OCI-M2 (cell line): ENCODE measurements at regions not wholly inside any gene's neighbourhood (a gene's known extent, or its start where the extent isn't known, plus 50 kb on each side); places are given as distances from the start of the nearest gene placed in this dataset.
A peak's percentile ranks its signal among the peaks of the same experiment; 100 is the strongest.

Source experiments
- DNase-seq: peaks from one replicate; lab custom pipeline; 2025; ENCODE audit not compliant: unreplicated experiment; lab: John Stamatoyannopoulos, UW

DNA sequence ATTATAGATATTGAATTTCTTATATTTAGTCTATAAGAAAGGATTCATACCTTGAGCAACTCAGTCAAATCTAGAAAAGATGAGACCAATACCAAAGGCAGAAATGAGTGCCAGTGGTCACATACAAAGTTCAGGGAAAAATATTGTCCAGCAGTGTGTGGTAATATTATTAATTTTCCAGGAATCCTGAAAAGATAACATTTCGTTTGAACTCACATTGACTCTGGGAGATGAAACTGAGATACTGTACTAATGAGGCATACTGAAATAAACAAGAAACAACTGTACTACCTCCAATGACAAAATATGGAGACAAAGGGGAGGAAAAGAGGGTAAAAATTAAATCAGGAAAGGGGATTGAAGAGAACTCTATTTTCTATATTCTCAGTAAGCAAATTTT is 212.4 kb downstream of the TRAM1L1 start:
- no peak for DNase-seq

DNA sequence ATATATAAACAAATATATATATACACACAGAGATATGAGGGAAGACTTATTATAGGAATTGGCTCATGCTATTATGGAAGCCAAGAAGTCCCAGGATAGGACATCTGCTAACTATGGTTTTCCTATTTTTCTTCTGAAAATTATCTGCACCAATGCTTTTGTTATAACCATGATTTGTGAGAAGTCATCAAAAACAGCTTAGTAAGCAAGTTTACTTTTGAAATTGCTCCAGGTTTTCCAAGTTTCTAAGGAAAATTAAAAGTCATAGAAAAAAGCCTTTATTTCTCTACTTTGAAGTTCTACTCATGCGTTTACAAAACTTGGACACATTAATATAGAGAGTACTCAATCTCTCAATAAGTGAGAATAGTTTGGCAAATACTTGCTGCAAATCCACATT is 213.1 kb downstream of the TRAM1L1 start:
- DNase-seq, result no peak

DNA sequence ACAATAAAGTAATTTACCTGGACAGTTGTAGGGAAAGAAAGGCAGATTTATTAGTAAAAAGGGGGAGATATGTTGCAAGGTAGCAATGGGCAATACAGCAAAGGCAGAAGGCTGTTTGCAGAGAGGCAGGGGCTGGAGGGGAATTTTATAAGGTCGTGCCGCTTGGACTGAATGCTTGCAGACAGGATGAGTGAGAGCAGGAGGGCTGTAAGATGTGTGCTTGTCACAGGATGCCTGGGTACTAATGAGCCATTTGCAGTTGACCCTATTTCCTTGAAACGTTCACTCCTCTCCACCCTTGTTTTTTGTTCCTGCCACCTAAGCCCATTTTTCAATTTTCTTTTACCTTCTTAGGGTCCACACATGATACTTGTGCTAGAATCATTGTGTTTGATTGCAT is 214.7 kb downstream of the TRAM1L1 start:
- DNase-seq, result no peak

DNA sequence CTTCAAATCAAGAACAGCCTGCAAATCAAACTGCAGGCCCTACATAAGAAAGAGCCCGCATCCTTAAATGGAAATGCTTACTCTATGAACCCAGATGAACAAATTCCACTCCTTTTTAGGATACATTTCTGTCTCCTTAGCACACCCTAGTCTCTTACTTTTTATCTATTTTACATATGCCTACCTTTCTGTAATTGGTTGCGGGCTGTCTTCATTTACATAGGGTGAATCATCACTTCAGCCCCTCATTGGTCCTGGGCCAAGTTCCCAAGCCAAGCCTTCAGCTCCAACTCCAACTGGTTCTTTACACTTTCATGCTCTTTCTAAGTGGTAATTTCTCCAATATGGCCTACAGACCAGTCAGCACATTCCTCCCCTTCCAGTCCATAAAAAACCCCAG is 219.3 kb downstream of the TRAM1L1 start:
- DNase-seq, result no peak

DNA sequence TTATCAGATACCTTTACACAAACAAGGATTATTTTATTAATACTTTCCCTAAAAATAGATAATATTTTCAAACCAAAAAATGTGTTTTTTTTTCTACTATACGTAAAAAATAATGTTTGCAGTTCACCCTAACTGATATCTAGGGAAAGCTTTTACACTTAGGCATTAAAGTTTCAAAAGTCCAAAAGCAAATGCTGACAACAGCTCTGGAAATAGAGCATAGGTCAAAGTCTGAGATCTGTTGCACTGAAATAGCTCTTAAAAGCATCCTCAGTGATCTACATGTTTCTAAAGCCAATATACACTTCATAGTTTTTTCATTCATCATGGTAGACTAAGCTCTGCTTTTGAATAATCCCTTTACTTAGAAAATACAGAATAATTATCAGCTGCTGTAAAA is 222.8 kb downstream of the TRAM1L1 start:
- DNase-seq, result no peak

DNA sequence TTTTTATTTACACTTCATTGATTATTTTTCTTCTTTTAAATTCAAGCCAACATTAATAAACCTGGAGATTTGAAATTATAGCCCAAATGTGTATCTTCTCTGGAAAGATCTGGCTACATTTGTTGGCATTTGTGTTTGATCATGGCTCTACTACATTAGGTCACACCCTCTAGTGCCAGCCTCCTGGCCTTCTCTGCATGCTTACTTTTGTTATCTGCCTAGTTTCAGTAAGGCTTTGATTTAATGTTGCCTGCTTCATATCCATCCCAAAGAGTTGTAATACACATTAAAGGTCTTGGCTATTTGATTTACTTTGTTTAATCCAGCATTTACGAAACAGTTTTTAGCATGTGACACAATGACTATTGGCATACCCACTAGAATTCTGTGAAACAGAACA is 224.5 kb downstream of the TRAM1L1 start:
- DNase-seq, result no peak

DNA sequence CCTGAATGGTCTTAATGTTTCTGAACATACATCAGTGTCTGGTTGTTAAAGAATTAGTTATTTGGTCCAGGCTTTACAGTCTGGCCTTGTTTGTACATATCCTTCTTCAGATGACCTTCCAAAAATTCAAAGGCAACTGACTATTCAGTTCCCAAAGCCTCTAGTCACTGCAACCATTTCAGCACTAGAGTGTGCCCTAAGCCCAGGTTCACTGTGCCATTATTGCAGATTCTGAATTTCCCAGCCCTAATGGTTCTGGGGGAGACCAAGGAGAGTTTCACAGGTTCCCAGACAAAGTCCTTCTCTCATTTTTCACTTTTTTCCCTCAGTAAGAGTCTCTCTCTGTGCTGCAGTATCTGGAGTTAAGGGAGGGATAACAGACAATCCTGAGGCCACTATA is 235.8 kb downstream of the TRAM1L1 start:
- DNase-seq, result no peak

DNA sequence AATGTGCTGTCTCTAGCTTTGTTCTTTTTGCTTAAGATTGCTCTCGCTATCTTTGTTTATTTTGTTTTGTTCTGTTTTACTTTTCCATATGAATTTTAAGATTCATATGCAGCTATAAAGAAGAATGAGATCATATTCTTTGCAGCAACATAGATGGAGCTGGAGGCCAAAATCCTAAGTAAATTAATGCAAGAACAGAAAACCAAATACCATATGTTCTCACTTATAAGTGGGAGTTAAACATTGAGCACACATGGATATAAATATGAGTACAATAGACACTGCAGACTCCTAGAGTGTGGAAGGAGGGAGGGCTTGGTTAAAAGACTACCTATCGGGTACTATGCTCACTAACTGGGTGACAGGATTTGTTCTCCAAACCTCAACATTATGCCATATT is 237.8 kb downstream of the TRAM1L1 start:
- no peak for DNase-seq

DNA sequence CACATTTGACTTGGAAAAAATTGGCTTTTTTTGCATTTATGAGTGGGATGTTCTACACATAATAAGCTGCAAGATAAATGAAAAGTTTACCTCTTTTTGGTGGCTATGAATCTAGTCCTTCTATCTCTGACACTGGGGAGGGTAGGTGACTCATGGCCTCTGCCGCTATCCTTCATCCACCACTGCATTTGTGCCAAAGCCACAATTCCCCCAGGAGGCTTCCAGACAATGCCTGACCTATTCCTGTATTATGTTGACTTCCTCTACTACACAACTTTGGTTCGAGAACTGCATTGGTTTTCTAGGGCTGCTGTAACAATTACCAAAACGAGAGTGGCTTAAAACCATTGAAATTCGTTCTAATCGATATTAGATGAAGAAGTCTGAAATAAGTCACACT is 245.6 kb downstream of the TRAM1L1 start:
- DNase-seq, result no peak

DNA sequence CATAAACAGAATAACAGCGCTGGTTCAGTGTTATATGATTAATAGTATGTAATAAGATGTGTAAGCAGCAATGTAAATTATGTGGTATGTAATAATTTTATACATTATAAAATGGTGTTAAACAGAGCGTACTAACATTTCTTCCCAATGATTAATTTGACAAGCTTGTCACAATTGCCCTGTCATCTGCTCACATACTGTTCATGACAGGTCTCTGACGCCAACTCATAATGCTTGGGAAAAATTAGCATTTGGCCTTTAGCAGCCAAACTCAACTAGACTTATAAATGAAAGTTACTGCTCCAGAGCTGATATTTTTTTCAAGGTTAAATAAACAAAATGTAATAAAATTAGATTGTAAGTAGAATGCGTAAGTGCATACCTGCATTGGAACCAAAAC is 246.8 kb downstream of the TRAM1L1 start:
- no peak for DNase-seq

DNA sequence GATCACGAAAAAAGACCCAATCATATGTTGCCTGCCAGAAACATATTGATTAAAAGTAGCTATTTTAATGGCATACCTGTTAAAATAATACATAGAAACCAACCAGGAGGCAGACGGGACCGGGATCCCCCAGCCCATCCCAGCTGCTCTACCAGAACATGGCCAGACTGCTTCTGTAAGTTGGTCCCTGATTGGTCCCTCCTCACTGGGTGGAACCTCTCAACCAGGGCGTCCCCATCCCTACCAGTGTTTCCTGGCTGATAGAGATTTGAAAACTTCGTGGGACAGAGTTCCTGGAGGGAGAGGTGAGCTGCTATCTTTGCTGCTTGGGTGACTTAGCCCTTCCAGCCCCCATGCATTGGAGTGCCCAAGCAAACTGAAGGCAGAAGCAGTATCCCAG is 256.2 kb downstream of the TRAM1L1 start:
- DNase-seq, result no peak

DNA sequence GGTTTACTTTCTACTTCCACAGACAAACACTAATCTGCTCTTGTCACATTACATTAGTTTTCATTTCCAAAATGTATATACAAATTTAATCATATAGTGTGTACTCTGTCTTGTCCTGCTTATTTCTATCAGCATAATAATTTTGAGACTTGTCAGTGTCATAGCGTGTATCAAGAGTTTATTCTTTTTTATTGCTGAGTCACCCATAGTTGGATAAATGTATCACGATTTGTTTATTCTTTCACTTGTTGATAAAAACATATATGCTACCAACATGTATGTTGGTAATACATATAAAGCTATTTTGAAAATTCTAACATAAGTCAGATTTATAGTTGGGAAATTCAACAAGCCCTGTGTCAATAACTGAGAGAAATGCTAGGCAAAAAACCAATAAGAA is 261.2 kb downstream of the TRAM1L1 start:
- DNase-seq, result no peak

DNA sequence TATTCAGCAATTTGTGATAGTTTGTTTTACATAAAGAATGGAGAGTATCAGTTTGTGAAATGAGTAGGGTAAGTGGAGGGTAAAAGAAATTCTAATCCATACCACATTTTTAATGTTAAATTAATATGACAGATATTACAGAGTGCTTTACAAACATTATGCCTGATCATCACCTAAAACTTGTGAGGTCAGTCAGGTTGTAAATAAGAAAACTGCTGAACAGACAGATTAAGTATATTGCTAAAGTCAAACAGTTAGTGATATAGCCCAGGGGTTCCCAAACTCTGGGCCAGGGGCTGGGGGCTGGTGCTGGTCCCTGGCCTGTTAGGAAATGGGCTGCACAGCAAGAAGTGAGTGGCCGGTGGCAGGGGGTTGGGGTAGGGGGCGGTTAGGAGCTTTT is 273.6 kb downstream of the TRAM1L1 start:
- no peak for DNase-seq

DNA sequence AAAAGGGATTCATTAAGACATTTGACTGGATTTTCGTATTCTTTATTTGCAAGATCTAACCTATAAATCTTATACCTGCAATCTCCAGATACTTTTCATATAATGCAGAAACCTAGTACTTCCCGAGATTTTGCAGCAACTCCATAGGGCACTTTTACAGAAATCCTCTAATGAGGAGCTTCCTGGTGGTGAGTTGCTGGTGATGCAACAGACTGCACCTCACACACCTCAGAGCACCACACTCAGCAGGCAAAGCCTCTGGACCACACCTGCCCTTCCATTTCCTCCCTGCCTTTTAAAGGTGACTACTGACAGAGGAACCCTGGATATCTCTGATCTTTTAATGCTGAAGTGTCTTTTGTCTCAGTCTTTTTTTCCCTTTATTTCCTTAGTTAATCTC is 289.4 kb downstream of the TRAM1L1 start:
- DNase-seq, result no peak

DNA sequence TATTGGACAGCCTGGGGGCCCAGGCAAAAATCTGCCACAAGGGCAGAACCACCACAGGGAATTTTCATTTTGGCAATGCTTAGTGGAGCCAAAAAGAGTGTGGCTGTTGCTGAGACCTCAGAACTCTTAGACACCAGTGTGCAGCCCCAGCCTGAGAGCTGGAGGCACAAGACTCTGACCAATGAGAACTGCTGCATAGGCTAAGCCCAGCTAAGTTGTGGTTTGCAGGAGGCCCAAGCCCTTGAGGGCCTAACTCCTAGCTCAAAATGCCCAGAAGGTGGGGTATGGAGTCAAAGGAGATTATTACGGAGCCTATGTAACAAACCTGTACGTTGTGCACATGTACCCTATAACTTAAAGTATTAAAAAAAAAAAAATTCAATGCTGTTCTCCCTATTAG is 296.7 kb downstream of the TRAM1L1 start:
- no peak for DNase-seq

DNA sequence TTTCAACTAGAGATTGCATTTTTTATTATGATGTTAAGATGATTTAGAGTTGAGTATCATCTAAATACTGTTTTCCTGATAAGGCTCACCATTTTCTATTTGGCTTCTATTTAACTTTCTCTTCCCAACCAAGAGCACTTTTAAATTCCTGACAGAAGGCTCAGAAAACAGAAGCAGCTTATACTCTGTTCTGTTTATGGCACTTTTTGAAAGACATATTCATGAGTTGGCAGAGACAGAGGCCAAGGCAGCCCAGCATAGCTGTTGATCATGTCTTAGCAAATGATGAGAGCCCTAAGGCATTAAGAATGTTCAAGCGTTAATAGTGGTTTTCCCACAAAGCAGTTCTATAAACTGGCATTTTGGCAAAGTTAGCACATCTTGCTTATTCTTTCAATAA is 330.3 kb downstream of the TRAM1L1 start:
- no peak for DNase-seq

DNA sequence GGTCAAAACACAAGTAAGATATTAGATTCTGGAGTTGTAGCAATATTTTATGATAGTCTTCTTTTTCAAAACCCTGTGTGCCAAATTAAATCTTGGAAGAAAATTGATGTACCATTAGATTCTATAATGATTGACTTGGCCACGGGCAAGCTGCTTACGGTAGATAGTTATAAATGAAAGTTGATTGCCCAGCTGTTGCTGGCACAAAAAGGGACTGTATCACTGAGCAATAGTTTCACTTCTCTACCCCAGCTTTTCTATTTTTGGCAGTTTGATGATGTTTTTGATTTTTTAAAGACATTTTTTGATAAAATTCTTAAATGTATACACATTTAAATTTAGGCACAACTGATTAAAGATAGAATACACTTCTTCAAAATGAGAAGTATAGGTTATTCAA is 333.3 kb downstream of the TRAM1L1 start:
- no peak for DNase-seq

DNA sequence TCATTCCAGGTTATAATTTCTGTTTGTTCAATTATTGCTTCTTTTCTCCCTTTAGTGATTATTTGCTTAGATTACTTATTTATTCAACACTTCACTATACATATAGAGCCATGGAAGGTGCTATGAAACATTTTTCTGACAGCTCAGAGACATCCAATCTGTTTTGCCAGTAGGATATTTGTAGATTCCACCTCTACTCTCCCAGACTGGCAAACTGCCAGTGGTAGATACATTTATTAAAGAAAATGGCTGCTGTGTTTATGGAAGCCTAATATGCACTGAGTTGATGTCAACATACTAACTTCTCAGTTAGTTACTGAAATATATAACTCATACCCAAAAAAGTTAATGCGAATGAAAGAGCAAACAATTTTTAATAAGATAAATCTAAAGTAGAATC is 348.6 kb downstream of the TRAM1L1 start:
- DNase-seq, result no peak

DNA sequence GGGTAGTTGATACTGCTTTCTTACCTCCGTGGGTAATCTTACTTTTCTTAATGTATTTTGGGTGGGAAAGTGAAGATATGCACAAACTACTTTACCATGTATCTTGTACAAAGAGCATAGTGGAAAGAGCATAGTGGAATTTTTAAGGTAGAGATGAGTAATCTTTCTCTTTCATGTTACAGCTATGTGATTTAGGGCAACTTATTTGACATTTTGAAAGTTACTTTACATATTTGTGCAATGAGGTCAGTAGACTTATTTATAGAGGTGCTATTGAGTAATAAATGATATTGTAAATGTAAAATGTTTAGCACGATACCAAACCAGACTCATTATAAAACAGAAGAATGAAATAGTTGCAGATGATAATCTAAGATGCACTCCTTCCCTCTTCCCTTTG is 351.2 kb downstream of the TRAM1L1 start:
- no peak for DNase-seq

DNA sequence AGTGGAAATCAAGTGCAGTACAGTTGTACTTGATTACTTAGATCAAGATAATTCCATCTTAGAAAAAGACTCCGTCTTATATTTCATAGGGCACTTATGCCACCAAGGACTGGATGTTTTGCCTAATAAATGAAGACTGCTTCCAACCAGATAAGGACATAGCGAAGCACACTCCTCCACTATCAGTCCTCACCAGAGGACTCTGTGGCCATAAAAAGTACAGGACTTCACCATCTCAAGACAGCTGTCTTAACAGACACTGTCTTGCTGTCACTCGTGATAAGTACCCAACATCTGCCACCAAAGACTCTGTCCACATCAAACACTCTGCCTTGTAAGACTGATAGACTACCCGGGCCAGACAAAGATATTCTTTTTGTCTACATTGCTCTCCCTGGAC is 352.0 kb downstream of the TRAM1L1 start:
- peak; percentile 47 for DNase-seq

DNA sequence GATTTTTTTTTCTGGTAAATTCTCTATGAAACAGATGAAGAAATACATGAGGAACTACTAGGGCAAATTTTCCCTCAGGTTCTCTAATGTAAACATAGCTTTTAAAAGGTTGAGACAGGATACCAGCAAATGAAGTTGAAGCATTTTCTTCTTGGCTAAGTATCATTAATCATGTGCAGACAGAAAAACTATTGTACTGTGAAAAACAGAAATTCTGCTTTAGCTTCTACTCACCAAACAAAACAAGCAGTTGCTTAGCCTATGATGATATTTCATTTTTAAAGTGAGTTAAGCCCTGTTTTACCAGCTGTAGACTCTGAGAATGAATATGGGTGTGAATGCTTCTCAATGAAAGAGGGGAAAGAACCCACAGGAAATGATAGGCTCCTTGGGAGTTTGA is 358.9 kb downstream of the TRAM1L1 start:
- no peak for DNase-seq

DNA sequence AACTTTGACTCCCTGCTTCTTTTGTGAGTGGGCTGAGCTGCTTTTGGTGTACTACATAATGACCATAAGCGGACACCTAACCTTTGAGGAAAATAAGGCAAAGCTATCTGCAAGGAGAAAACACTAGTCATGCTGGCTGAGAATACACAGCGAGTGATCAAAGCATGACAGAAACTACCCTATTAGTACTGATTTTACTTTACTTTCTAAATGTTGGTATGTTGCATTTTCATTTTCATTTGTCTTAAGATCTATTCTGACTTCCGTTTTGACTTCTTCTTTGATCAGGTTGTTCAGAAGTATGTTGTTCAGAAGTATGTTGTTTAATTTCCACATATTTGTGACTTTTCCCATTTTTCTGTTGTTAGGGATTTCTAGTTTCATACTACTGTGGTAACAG is 361.1 kb downstream of the TRAM1L1 start:
- DNase-seq, result no peak

DNA sequence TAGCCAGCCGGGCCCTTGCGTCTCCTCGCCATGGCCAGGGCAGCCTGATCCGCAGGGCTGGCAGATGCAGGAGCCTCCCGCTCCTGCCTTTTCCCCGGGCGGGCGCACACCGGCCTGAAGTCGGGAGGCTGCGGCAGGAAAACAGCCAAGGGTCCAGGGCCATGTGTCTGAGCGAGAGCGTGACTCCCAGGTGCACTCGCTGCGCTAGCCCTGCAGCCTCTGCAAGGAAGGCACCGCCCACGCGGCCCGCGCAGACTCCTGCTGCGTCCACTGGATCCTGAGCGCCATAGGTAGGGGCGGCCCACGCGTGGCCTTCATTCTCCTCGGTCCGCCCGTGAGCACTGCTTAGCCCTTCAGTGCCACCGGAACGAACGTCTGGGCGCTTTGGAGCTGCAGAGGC is 379.9 kb downstream of the TRAM1L1 start:
- DNase-seq, result no peak

DNA sequence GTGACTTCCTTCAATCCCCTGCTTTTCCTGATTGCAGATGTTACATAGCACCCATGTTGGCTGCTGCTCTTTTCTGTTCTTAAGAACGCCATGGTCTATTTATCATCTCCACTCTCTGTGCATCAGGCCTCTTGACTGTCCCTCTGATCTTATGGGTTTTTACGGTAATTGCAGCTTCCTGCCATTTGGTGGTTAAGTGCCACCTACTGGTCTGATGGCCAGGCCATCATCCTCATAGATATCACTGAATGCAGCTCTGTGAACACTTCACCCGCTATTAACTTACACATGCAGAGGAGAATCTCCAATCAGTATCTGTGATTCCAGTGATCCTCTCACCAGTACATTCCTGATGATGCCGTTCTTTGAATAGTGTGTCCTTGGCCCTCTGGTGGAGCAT is 382.4 kb downstream of the TRAM1L1 start:
- DNase-seq, result no peak
